ENCODE measurements at regions not wholly inside any gene's neighbourhood (a gene's known extent, or its start where the extent isn't known, plus 50 kb on each side); places are given as distances from the start of the nearest gene placed in this dataset.

- TF ChIP-seq EZH2 (IDR thresholded peaks at IDR 0.05) (no peak), MAX (IDR thresholded peaks at IDR 0.05) (no peak)
- TF ChIP-seq, protein P1, sequence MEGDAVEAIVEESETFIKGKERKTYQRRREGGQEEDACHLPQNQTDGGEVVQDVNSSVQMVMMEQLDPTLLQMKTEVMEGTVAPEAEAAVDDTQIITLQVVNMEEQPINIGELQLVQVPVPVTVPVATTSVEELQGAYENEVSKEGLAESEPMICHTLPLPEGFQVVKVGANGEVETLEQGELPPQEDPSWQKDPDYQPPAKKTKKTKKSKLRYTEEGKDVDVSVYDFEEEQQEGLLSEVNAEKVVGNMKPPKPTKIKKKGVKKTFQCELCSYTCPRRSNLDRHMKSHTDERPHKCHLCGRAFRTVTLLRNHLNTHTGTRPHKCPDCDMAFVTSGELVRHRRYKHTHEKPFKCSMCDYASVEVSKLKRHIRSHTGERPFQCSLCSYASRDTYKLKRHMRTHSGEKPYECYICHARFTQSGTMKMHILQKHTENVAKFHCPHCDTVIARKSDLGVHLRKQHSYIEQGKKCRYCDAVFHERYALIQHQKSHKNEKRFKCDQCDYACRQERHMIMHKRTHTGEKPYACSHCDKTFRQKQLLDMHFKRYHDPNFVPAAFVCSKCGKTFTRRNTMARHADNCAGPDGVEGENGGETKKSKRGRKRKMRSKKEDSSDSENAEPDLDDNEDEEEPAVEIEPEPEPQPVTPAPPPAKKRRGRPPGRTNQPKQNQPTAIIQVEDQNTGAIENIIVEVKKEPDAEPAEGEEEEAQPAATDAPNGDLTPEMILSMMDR (IDR thresholded peaks at IDR 0.05 in 2 of 3, conservative IDR thresholded peaks at IDR 0.05 in 1 of 3; ENCODE audit: borderline replicate concordance in 1 of 3, insufficient read depth in 1 of 3, low read depth in 2 of 3, low read length in 2 of 3): no peak
Measured at GRCh38 chr9:103371152-103371551, 376.0 kb downstream of the CYLC2 start.
